Activated CD8-positive, alpha-beta memory T cell treated with anti-CD3 and anti-CD28 coated beads, Interleukin-2, amount 50 U/mL, for 48 hours (primary cell): ENCODE measurements at regions not wholly inside any gene's neighbourhood (a gene's known extent, or its start where the extent isn't known, plus 50 kb on each side); places are given as distances from the start of the nearest gene placed in this dataset.
"Not testable (repeated sequence)": the region's sequence is repeated elsewhere in the genome, so short reads cannot be mapped to it uniquely, and the experiment has no call there.

Experiments
- DNase-seq: peaks from one replicate; pipeline ENCODE4 v3.0.0-alpha.2; 2020

DNA sequence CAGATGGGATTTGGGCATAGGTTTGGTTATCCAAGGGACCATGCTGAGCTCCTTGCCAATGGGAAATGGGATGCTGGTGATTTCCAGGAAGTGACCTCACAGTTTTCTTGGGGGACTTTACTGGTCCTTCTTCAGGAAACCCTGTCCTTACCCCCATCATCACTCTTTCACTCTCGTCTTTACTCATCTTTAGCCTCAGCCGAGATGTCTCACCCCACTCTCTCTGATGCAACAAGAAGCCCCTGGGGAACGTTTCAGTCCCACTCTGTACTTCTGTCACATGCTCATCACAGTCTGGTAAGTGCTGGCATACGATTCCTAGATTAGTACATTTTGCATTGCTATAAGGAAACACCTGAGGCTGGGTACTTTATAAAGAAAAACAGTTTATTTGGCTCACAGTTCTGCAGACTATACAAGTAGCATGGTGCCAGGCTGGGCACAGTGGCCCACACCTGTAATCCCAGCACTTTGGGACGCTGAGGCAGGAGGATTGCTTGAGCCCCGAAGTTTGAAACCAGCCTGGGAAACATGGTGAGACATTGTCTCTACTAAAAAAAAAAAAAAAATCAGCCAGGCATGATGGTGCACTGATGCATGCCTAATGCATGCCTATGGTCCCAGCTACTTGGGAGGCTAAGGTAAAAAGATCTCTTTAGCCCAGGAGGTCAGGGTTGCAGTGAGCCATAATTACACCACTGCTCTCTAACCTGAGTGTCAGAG, 63.5 kb upstream of the VKORC1L1 start:
- DNase-seq, result no peak

GRCh38 chr7:65809982-65810288, 62.9 kb upstream of the VKORC1L1 start:
- DNase-seq, result no peak

- DNase-seq, result no peak
These were observed 60.6 kb upstream of the VKORC1L1 start for GRCh38 chr7:65812281-65812680.

GRCh38 chr7:65814556-65815167, 58.2 kb upstream of the VKORC1L1 start:
- DNase-seq, result not testable (repeated sequence)

GRCh38 chr7:65820287-65820950, 52.5 kb upstream of the VKORC1L1 start:
- no peak for DNase-seq
